ENCODE measurements at regions not wholly inside any gene's neighbourhood (a gene's known extent, or its start where the extent isn't known, plus 50 kb on each side); places are given as distances from the start of the nearest gene placed in this dataset.

DNA sequence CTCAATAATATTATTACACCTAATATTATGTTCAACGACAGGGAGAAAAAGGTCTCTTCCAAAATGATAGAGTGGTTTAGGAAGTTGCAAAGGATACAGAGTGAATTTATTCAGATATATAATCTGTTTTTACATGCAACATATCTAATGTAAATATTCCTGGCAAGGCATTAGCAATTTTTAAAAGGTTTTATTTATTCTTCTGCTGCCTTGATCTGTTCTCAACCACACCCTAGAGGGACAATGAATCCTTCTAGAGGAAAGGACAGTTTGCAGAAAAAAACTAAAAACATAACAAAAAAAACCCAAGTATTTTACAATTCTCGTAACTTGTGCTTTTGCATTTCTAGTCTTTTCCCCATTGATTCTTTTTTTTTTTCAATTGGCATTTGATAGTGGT lies 459.6 kb downstream of the KLF12 start:
- DNase-seq (ENCODE audit: low read depth), result no peak
- TF ChIP-seq CTCF (IDR thresholded peaks at IDR 0.05; ENCODE audit: insufficient read depth, low read depth, low read length, missing control alignments), result no peak
- no peak overlapping the region for H3K4me3 ChIP-seq (ENCODE audit: low read depth, low read length)

- DNase-seq (ENCODE audit: low read depth), result no peak
- no peak for TF ChIP-seq CTCF (IDR thresholded peaks at IDR 0.05; ENCODE audit: insufficient read depth, low read depth, low read length, missing control alignments)
- H3K4me3 ChIP-seq (ENCODE audit: low read depth, low read length), result no peak overlapping the region
Measured at GRCh38 chr13:73673931-73674330, 460.3 kb downstream of the KLF12 start.

DNA sequence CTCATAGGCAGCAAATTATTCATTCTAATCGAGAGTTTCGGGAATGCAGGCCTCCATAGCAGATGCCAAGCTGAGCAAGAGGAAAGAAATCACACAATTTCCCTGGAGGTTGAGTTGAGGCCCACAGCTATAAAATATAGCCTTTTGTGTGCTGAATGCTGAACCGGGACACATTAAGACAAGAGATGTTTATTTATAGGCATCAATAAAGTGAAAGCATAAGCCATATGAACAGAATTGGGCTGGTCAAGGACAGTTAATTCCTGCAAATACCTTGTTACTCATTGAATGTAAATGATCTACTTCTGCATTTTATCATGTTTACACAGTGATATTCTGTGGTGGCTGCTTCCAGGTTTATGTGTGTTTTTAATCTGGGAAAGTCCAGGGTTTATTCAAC lies 461.7 kb downstream of the KLF12 start:
- no peak for TF ChIP-seq CTCF (IDR thresholded peaks at IDR 0.05; ENCODE audit: insufficient read depth, low read depth, low read length, missing control alignments)
- no peak overlapping the region for H3K4me3 ChIP-seq (ENCODE audit: low read depth, low read length)
- no peak for DNase-seq (ENCODE audit: low read depth)

DNA sequence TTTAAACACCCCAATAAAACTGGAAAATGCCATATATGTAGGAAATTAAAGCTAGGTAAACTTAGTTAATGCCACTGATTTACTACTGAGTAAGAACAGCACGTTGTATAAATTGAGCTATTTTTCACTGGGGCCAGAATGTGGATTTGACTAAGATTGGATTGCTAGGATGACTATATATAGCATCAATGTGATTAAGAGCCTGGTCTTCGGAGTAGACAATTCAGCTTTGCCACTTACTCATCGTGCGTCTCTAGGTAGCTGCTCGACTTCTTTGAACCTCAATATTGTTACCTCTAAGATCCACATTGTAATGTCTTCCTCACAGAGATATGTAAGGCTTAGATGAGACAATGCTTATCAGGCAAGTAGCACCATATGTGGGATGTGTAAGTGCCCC lies 462.5 kb downstream of the KLF12 start:
- TF ChIP-seq CTCF (IDR thresholded peaks at IDR 0.05; ENCODE audit: insufficient read depth, low read depth, low read length, missing control alignments), result no peak
- H3K4me3 ChIP-seq (ENCODE audit: low read depth, low read length), result no peak overlapping the region
- no peak for DNase-seq (ENCODE audit: low read depth)

DNA sequence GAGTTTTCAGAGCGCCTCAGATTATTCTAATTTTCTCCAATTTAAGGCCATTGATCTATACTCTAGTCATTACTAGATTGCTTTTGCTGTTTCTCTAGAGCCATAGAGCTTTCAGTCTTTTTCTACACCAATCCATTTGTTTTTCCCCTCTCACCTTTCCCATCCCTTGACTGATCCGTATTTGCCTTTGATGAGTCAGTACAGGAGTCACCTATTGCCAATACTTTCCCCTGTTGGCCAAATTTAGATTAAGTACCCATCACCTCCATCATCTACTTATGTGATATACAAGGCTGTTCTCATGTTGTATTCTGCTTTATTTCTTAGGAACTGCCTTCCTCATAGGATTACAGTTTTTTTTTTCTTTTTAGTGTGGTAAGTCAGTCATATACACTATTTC lies 463.2 kb downstream of the KLF12 start:
- no peak overlapping the region for H3K4me3 ChIP-seq (ENCODE audit: low read depth, low read length)
- no peak for TF ChIP-seq CTCF (IDR thresholded peaks at IDR 0.05; ENCODE audit: insufficient read depth, low read depth, low read length, missing control alignments)
- DNase-seq (ENCODE audit: low read depth), result no peak

- TF ChIP-seq CTCF (IDR thresholded peaks at IDR 0.05; ENCODE audit: insufficient read depth, low read depth, low read length, missing control alignments), result no peak
- DNase-seq (ENCODE audit: low read depth), result no peak
- no peak overlapping the region for H3K4me3 ChIP-seq (ENCODE audit: low read depth, low read length)
Measured at GRCh38 chr13:73667756-73668155, 466.4 kb downstream of the KLF12 start.

GRCh38 chr13:73665261-73665660 lies 468.9 kb downstream of the KLF12 start:
- no peak for TF ChIP-seq CTCF (IDR thresholded peaks at IDR 0.05; ENCODE audit: insufficient read depth, low read depth, low read length, missing control alignments)
- H3K4me3 ChIP-seq (ENCODE audit: low read depth, low read length), result no peak overlapping the region
- no peak for DNase-seq (ENCODE audit: low read depth)

Measured in GM12865 (cell line).